AG04449 (cell line): ENCODE measurements at regions not wholly inside any gene's neighbourhood (a gene's known extent, or its start where the extent isn't known, plus 50 kb on each side); places are given as distances from the start of the nearest gene placed in this dataset.

Experiments
- CTCF ChIA-PET: fragments of 350-600 bp; formaldehyde crosslinking; extraction: SDS; loops from one replicate; lab custom pipeline; 2021; ENCODE audit warnings: antibody characterized with exemption; lab: Yijun Ruan, JAX
- POLR2A ChIA-PET: fragments of 400-600, 350-600 bp; formaldehyde crosslinking; extraction: SDS; loops from one replicate; lab custom pipeline; 2020; ENCODE audit warnings: antibody characterized with exemption, inconsistent platforms; lab: Yijun Ruan, JAX
- DNase-seq: peaks from one replicate; pipeline ENCODE4 v3.0.0-alpha.2; 2010; ENCODE audit warnings: low read depth, low spot score
- H3K4me3 ChIP-seq: 2 replicates; pipeline ENCODE4 v1.5.1; 2011; ENCODE audit warnings: low read depth, mild to moderate bottlenecking, control low read depth, low read length
- TF ChIP-seq, protein P1 (sequence below): IDR thresholded peaks from one replicate; pipeline ENCODE4 v1.5.1; 2011; ENCODE audit warnings: mild to moderate bottlenecking, moderate library complexity, low read length, control low read depth, inconsistent platforms; ENCODE audit not compliant: insufficient read depth; ENCODE audit errors: missing control alignments

DNA sequence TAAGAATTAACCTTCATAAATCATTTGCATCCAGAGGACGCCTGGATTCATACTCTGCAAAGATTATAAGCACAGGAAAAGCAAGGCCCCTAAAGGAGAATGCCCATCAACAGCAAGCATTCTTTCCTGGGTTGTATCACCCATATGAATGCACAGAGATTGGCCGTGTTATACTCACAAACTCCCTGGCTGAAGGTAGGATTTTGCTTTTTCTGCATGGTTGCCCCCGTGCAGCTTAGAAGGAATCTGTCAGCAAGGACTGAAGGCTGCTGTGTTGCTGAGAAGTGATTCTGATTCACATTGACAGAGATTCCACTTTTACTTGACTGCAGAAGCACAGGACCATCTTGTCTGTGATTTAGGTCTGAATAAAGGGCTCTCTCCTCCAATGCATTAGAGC is 283.0 kb downstream of the LRRIQ3 start:
- ChIA-PET CTCF (no interaction called here), POLR2A (no interaction called here)
- TF ChIP-seq, protein P1, sequence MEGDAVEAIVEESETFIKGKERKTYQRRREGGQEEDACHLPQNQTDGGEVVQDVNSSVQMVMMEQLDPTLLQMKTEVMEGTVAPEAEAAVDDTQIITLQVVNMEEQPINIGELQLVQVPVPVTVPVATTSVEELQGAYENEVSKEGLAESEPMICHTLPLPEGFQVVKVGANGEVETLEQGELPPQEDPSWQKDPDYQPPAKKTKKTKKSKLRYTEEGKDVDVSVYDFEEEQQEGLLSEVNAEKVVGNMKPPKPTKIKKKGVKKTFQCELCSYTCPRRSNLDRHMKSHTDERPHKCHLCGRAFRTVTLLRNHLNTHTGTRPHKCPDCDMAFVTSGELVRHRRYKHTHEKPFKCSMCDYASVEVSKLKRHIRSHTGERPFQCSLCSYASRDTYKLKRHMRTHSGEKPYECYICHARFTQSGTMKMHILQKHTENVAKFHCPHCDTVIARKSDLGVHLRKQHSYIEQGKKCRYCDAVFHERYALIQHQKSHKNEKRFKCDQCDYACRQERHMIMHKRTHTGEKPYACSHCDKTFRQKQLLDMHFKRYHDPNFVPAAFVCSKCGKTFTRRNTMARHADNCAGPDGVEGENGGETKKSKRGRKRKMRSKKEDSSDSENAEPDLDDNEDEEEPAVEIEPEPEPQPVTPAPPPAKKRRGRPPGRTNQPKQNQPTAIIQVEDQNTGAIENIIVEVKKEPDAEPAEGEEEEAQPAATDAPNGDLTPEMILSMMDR, result no peak
- no peak for DNase-seq
- H3K4me3 ChIP-seq, result no peak overlapping the region

DNA sequence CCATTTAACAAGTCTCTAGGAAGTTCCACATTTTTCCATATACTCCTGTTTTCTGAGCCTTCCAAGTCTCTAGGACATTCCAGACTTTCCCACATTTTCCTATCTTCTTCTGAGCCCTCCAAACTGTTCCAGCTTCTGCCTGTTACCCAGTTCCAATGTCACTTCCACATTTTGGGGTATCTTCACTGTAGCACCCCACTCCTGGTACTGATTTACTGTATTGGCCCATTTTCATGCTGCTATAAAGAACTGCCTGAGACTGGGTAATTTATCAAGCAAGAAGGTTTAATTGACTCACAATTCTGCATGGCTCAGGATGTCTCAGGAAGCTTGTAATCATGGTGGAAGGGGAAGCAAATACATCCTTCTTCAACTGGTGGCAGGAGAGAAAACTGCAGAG is 285.0 kb downstream of the LRRIQ3 start:
- no peak overlapping the region for H3K4me3 ChIP-seq
- ChIA-PET CTCF (no interaction called here), POLR2A (no interaction called here)
- TF ChIP-seq, protein P1, result no peak
- no peak for DNase-seq

GRCh38 chr1:73911849-73912248 is 286.1 kb downstream of the LRRIQ3 start:
- CTCF ChIA-PET, result no interaction called here
- no peak overlapping the region for H3K4me3 ChIP-seq
- no peak for DNase-seq
- POLR2A ChIA-PET, result no interaction called here
- TF ChIP-seq, protein P1, result no peak

- H3K4me3 ChIP-seq, result no peak overlapping the region
- POLR2A ChIA-PET, result no interaction called here
- no peak for DNase-seq
- CTCF ChIA-PET, result no interaction called here
- TF ChIP-seq, protein P1, result no peak
Measured at GRCh38 chr1:73910466-73910865, 287.5 kb downstream of the LRRIQ3 start.

GRCh38 chr1:73910062-73910461 is 287.9 kb downstream of the LRRIQ3 start:
- DNase-seq, result no peak
- ChIA-PET CTCF (no interaction called here), POLR2A (no interaction called here)
- TF ChIP-seq, protein P1, result no peak
- H3K4me3 ChIP-seq, result no peak overlapping the region

GRCh38 chr1:73909043-73909562 is 288.9 kb downstream of the LRRIQ3 start:
- POLR2A ChIA-PET, result no interaction called here
- CTCF ChIA-PET, result no interaction called here
- H3K4me3 ChIP-seq, result no peak overlapping the region
- no peak for DNase-seq
- TF ChIP-seq, protein P1, result no peak
